ENCODE measurements at regions not wholly inside any gene's neighbourhood (a gene's known extent, or its start where the extent isn't known, plus 50 kb on each side); places are given as distances from the start of the nearest gene placed in this dataset.

- TF ChIP-seq CTCF (tag by site-specific recombination; IDR thresholded peaks at IDR 0.05) (no peak), KLF8 (tag by site-specific recombination; IDR thresholded peaks at IDR 0.05) (no peak), KLF9 (tag by site-specific recombination; IDR thresholded peaks at IDR 0.05; ENCODE audit: low read depth) (no peak), BCL11A (tag by site-specific recombination; IDR thresholded peaks at IDR 0.05; ENCODE audit: low read depth) (no peak), TSHZ1 (tag by site-specific recombination; IDR thresholded peaks at IDR 0.05; ENCODE audit: borderline replicate concordance) (no peak), ZNF510 (tag by site-specific recombination; IDR thresholded peaks at IDR 0.05; ENCODE audit: insufficient replicate concordance) (no peak), PRDM10 (tag by site-specific recombination; IDR thresholded peaks at IDR 0.05) (no peak), ZNF274 (IDR thresholded peaks at IDR 0.05; ENCODE audit: low read length) (no peak), ZNF274 (tag by site-specific recombination; IDR thresholded peaks at IDR 0.05; ENCODE audit: borderline replicate concordance) (no peak)
Observed at GRCh38 chr6:96276856-96277255, 244.8 kb upstream of the UFL1 start.

Data from HEK293 (cell line).